ENCODE measurements at regions not wholly inside any gene's neighbourhood (a gene's known extent, or its start where the extent isn't known, plus 50 kb on each side); places are given as distances from the start of the nearest gene placed in this dataset.

- no peak for TF ChIP-seq NKRF (conservative IDR thresholded peaks at IDR 0.05)
- BruUV-seq (replicated peaks): no TSS peak
- no peaks in the 10 kb centered on the region; the same call in 2 of the 3 replicates for H3K9me3 ChIP-seq (replicated peaks; ENCODE audit: control insufficient read depth, insufficient read depth, low read length)
- FAIRE-seq (no peak), DNase-seq (ENCODE audit: low read depth, low spot score) (no peak), ATAC-seq (no peak)
- ChIA-PET CTCF (no interaction called here), SMC1A (ENCODE audit: uncharacterized antibody, unreplicated experiment) (no interaction called here), POLR2A (no interaction called here), RAD21 (ENCODE audit: unreplicated experiment) (no interaction called here)
- H3K9ac ChIP-seq (ENCODE audit: control insufficient read depth, insufficient read depth, low read length): no peak overlapping the region
- H4K20me1 ChIP-seq (ENCODE audit: control insufficient read depth, insufficient read depth): no peaks in the 10 kb centered on the region
- no peak overlapping the region for H3K27ac ChIP-seq (ENCODE audit: control insufficient read depth, insufficient read depth)
- no peak overlapping the region for H3K4me2 ChIP-seq (ENCODE audit: control insufficient read depth, insufficient read depth)
- H3K4me1 ChIP-seq (ENCODE audit: control insufficient read depth, insufficient read depth, low read length): no peaks in the 10 kb centered on the region
- no peaks in the 10 kb centered on the region for H3K27me3 ChIP-seq (replicated peaks in 1 of 2; ENCODE audit: control insufficient read depth in 2 of 2, insufficient read depth in 2 of 2, low read length in 1 of 2)
- in situ Hi-C loops (cut with MboI): no loop called here
- no peaks in the 10 kb centered on the region for H3K36me3 ChIP-seq (ENCODE audit: control insufficient read depth in 2 of 2, insufficient read depth in 2 of 2, low read length in 1 of 2)
- no peak overlapping the region for H3K4me3 ChIP-seq
- H3K79me2 ChIP-seq (ENCODE audit: control insufficient read depth, insufficient read depth, low read length): no peaks in the 10 kb centered on the region
- H2AFZ ChIP-seq (ENCODE audit: control insufficient read depth, low read depth, low read length): no peak overlapping the region
- intact Hi-C loops (cut with micrococcal nuclease; ENCODE audit: unreplicated experiment): no loop called here
These were observed 173.0 kb upstream of the TOM1L1 start for GRCh38 chr17:54727624-54728023.

- ChIA-PET CTCF (no interaction called here), POLR2A (no interaction called here), RAD21 (ENCODE audit: unreplicated experiment) (no interaction called here), SMC1A (ENCODE audit: uncharacterized antibody, unreplicated experiment) (no interaction called here)
- Histone ChIP-seq H3K79me2 (ENCODE audit: control insufficient read depth, insufficient read depth, low read length) (no peaks in the 10 kb centered on the region), H3K9me3 (replicated peaks; ENCODE audit: control insufficient read depth, insufficient read depth, low read length) (no peaks in the 10 kb centered on the region), H3K9ac (ENCODE audit: control insufficient read depth, insufficient read depth, low read length) (no peak overlapping the region), H3K27me3 (replicated peaks in 1 of 2; ENCODE audit: control insufficient read depth in 2 of 2, insufficient read depth in 2 of 2, low read length in 1 of 2) (no peaks in the 10 kb centered on the region), H2AFZ (ENCODE audit: control insufficient read depth, low read depth, low read length) (no peak overlapping the region), H3K27ac (ENCODE audit: control insufficient read depth, insufficient read depth) (no peak overlapping the region), H3K4me2 (ENCODE audit: control insufficient read depth, insufficient read depth) (no peak overlapping the region), H4K20me1 (ENCODE audit: control insufficient read depth, insufficient read depth) (no peaks in the 10 kb centered on the region), H3K4me1 (ENCODE audit: control insufficient read depth, insufficient read depth, low read length) (no peaks in the 10 kb centered on the region), H3K36me3 (ENCODE audit: control insufficient read depth in 2 of 2, insufficient read depth in 2 of 2, low read length in 1 of 2) (no peaks in the 10 kb centered on the region), H3K4me3 (no peak overlapping the region)
- FAIRE-seq (no peak), DNase-seq (ENCODE audit: low read depth, low spot score) (no peak), ATAC-seq (no peak)
- TF ChIP-seq PAX5 (IDR thresholded peaks at IDR 0.05; ENCODE audit: borderline replicate concordance, low read depth, low read length): no peak
- TF ChIP-seq GABPA (IDR thresholded peaks at IDR 0.05; ENCODE audit: low read depth): 0 out of 2 replicates have a peak, but pooled peaks have one; percentile 40
- BruUV-seq (replicated peaks): no TSS peak
- in situ Hi-C loops (cut with MboI): no loop called here
- intact Hi-C loops (cut with micrococcal nuclease; ENCODE audit: unreplicated experiment): no loop called here
These were observed 164.1 kb upstream of the TOM1L1 start for GRCh38 chr17:54736573-54736972.

Measured in GM12878 (cell line).